Testis (tissue), 2 donors: ENCODE measurements at regions not wholly inside any gene's neighbourhood (a gene's known extent, or its start where the extent isn't known, plus 50 kb on each side); places are given as distances from the start of the nearest gene placed in this dataset.

Experiments
- POLR2A ChIP-seq: fragments of 450-650 bp; IDR thresholded peaks from one replicate; pipeline ENCODE4 v1.6.1; 2017; ENCODE audit warnings: antibody characterized with exemption, mild to moderate bottlenecking, moderate library complexity
- TF ChIP-seq, protein P1 (sequence below), 3 experiments: fragments of 450-650 bp in 2 of 3; fragments of 200-600 bp in 1 of 3; sonication (generic) in 1 of 3; IDR thresholded peaks; one replicate each; pipeline ENCODE4 v1.5.1; 2016 to 2019; ENCODE audit warnings: antibody characterized with exemption in 3 of 3, mild to moderate bottlenecking in 2 of 3, moderate library complexity in 1 of 3

DNA sequence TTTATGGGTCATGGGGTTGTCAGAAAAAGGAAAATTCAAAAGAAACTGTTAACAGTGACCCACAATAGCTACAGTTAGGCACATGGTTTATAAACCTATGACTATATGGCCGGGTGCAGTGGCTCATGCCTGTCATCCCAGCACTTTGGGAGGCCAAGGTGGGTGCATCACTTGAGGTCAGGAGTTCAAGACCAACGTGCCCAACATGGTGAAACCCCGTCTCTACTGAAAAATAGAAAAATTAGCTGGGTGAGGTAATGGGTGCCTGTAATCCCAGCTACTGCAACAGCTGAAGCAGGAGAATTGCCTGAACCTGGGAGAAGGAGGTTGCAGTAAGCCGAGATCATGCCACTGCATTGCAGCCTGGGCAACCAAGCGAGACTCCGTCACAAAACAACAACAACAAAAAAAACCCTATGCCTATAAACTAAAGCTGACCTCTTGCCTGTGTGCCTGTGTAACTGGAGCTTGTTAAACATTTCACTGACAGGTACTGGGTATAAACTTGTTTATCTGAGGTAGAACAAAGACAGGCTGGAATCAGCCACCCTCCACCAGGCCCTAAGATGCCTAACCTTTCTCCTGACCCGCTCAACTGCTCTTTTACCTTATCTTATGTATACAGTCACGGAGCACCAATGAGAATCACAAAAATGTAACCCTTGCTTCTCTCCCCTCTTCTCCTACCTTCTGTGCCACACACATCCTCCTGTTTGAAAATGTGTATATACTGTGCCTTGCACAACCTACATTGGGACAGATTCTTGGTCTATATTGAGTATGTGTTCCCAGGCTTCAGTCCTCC lies 62.9 kb upstream of the ATF7IP2 start:
- no peak for TF ChIP-seq POLR2A
- TF ChIP-seq, protein P1, sequence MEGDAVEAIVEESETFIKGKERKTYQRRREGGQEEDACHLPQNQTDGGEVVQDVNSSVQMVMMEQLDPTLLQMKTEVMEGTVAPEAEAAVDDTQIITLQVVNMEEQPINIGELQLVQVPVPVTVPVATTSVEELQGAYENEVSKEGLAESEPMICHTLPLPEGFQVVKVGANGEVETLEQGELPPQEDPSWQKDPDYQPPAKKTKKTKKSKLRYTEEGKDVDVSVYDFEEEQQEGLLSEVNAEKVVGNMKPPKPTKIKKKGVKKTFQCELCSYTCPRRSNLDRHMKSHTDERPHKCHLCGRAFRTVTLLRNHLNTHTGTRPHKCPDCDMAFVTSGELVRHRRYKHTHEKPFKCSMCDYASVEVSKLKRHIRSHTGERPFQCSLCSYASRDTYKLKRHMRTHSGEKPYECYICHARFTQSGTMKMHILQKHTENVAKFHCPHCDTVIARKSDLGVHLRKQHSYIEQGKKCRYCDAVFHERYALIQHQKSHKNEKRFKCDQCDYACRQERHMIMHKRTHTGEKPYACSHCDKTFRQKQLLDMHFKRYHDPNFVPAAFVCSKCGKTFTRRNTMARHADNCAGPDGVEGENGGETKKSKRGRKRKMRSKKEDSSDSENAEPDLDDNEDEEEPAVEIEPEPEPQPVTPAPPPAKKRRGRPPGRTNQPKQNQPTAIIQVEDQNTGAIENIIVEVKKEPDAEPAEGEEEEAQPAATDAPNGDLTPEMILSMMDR (IDR thresholded peaks at IDR 0.05): no peak
